Stimulated activated CD4-positive, alpha-beta T cell treated with anti-CD3 and anti-CD28 coated beads, Interleukin-4, amount 100 ng/mL, for 1 hour (primary cell): ENCODE measurements at regions not wholly inside any gene's neighbourhood (a gene's known extent, or its start where the extent isn't known, plus 50 kb on each side); places are given as distances from the start of the nearest gene placed in this dataset.
"Not testable (repeated sequence)": the region's sequence is repeated elsewhere in the genome, so short reads cannot be mapped to it uniquely, and the experiment has no call there.

Source experiments
- DNase-seq: peaks from one replicate; pipeline ENCODE4 v3.0.0-alpha.2; 2020

DNA sequence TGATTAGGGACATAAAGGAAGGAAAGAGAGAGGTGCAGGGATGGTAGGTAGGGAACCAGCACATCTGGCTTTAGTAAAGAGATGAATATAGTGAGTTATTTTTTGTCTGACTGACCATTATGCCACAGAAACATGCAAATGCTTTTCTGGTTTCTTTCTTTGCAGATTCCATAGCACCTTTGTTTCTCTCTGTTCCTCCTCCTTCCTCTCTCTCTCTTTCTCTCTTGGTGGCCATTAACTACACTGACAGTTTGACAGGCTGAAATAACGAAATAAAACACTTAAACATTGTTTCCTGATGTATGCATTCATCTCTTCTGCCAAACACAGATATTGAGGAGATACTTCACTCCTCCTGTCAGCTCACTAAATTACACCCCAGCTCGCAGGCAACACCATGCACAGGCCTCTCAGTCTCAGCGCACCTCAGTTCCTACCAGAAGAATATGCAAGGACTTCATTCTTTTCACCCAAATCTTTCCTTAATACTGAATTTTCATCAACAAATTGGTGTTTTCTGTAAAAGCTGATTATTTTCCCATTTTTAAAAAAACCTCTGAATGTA is 406.9 kb upstream of the SOX5 start:
- no peak for DNase-seq

- no peak for DNase-seq
These were observed 402.9 kb upstream of the SOX5 start for GRCh38 chr12:24352363-24352762.

DNA sequence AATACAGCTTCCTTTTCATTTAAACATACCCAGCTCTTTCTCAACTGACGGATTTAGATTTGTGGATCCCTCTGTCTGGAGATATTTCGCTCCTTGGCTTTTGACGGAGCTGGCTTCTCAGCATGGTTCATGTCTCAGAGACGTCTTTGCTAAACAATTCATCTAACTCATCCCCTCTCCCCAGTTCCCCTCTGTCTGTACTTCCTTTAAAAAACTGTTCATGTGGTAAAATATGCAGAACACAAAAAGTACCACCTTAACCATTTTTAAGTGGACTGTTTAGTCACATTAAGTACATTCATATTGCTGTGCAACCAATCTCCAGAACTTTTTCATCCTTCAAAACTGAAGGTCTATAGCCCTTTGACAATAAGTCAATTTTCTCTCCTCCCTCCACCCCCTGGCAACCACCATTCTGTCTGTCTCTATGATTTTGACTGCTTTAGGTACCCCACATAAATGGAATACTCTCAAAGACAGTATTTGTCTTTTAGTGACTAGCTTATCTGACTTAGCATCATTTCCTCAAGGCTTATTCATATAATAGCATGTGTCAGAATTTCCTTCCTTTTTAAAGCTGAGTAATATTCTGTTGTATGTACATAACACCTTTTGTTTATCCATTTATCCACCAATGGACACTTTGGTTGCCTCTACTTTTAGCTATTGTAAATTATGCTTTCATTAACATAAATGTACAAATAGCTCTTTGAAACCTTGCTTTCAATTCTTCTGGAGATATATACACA is 399.8 kb upstream of the SOX5 start:
- no peak for DNase-seq

DNA sequence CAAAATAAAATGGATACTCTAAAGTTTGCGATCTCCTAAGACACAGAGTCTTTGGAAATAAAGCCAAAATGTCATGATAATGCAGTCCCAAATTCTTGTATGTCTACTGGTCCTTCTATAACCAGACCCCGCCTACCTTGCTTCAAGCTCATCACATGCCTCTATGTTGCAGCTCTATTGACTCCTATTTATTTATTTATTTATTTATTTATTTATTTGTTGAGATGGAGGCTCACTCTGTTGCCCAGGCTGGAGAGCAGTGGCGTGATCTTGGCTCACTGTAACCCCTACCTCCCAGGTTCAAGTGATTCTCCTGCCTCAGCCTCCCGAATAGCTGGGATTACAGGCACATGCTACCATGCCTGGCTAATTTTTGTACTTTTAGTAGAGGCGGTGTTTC is 398.7 kb upstream of the SOX5 start:
- not testable (repeated sequence) for DNase-seq

- no peak for DNase-seq
These were observed 378.8 kb upstream of the SOX5 start for GRCh38 chr12:24328261-24328660.

- no peak for DNase-seq
These were observed 375.9 kb upstream of the SOX5 start for GRCh38 chr12:24325331-24325730.

GRCh38 chr12:24307716-24308335 is 358.4 kb upstream of the SOX5 start:
- DNase-seq: no peak

DNA sequence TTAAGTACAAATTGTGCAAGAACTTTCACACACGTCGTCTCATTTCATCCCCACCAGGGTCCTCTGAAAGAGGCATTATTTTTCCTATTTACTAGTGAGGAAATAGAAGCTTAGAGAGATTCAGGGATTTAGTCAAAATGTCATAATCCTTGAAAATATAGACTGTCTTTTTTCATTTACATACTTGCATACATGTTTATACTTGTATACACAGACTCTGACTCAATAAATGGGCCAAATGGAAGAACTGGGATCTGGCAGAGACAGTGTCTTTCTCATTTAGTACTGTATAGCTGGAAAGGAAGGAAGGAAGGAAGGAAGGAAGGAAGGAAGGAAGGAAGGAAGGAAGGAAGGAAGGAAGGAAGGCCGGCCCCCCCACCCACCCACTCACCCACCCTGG is 357.7 kb upstream of the SOX5 start:
- no peak for DNase-seq

DNA sequence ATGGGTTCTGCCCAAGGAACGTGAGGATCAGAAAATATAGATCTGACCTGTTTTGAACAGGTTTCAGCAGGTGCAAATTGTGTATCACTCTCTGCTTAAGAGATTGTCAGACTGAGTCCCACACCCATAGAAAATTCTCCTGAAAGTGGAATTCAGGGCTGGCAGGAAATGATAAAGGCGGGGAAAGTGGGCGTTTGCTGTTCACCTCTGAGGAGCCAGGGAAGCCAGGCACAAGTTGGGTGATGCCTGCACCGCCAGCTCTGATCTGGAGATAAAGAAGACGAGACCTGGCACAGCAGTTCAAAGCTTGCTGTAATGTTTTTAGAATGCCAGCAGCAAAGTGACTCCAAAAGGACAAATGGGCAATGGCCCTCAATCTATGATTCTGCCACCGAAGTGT is 356.5 kb upstream of the SOX5 start:
- no peak for DNase-seq

GRCh38 chr12:24304285-24304684 is 354.8 kb upstream of the SOX5 start:
- no peak for DNase-seq

DNA sequence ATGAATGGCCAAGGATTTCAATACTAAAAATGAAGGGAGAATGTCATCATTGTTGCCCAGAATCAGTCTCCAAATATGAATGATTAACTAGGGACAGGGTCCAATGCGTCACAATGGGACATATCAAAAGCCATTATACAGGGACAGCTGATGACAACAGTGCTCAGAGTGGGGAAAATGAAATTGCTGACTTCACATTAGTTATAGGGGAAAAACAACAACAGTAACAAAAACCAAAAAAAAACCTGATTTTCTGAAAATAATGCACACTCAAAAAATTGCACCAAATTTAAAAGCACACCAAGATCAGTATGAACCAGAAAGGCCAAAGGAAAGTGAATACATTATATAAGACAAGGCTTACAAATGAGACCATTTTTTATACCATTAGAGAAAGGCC is 353.2 kb upstream of the SOX5 start:
- DNase-seq: no peak

- no peak for DNase-seq
These were observed 348.0 kb upstream of the SOX5 start for GRCh38 chr12:24297516-24297915.

GRCh38 chr12:24293549-24293948 is 344.1 kb upstream of the SOX5 start:
- no peak for DNase-seq

DNA sequence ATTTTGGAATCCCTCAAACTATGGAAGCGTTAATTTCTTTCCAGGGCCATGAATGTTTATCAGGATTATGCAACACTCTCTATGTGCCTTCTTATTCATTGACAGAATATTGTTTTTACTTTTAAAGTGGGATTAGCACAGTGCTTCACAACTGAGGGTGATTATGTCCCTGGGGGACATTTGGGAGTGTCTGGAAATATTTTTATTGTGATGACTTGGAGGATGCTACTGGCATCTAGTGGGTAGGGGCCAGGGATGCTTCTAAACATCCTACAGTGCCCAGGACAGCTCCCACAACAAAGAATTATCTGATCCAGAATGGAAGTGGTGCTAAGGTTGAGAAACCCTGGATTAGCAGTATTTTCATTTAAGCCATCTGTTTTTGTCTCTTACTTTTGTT is 338.5 kb upstream of the SOX5 start:
- DNase-seq: no peak

- DNase-seq: no peak
These were observed 336.0 kb upstream of the SOX5 start for GRCh38 chr12:24285448-24285847.

DNA sequence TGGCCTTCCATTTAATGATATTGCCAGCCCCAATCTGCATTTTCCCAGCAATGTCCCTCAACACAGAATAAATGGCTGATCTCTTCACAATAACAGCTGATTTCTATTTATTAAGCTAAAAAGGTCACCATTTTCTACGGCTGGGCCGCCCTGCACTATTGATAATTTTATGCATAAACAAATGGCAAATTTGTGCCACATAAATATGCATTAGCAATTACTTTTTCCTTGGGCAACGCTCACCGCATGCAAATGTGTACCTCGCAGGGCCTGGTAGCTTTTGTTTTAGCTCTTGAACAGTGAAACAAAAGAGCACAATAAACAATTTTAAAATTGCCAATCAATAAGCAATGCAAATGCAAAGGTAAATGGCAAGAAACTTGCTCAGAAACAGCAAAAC is 331.9 kb upstream of the SOX5 start:
- DNase-seq: no peak

DNA sequence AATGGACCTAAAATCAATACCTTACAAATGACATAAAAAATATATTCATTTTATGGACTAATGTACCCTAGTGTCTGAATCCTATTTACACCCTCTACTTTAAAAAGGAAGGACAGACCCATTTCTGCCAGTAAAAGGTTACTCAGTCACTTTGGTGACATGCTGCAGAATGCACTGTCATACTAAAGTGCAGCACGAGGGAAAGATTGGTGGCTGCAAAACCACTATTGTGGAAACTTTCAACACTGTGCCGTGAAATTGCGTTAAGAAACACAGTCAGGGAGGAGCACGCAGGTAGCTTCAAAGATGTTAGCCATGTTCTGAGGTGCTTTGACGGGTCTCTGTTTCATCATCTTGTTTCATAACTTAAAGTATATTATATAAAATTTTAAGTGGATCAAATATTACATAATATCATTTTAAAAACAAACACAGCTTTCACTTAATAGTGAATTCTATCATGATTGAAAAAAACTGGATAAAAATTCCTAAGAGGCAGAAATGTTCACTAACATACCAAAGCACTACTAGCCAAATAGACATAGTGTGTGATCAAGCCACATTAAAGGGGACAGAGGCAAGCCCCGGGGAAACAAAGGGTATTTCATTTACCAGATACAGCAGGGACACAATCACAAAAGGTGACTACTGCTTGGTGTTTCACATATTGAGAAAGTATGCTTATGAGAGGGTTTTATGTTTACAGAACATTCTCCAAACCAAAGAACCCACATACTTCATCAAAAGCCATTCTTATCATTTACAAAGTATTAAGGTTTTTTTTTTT is 330.8 kb upstream of the SOX5 start:
- no peak for DNase-seq

DNA sequence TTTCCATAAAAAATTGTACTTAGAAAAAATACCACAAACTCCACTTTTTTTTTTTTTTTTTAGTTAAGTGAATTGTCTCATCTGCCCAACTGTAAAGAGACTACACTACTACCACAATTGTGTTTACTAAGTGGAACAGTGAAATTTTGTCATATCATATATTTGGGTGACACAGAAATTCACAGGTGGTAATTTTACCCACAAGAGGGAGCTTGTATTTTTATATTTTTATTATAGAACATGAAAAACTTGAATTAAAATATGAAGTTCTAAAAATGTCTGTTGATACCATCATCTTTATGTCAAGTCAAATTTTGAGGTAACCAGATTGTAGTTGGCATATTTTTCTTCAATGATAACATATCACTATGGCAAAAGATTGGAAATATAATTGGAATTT is 329.4 kb upstream of the SOX5 start:
- DNase-seq: no peak

DNA sequence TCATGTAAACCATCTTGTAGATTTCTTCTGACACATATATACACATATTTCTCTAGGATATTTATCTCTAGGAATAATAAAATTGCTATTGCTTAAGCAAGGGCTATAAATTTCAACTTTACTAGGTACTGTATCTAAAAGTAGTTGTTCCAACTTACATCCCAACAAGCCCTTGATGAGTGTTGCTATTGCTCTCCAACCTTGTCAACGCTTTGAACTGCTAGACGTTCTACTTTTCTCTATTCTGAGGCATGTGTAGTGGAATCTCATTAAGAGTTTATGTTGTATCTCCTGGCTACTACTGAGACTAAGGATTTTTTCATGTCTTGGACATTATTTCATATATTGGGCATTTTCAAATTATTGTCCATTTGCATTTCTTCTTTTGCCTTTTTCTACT is 321.5 kb upstream of the SOX5 start:
- no peak for DNase-seq

DNA sequence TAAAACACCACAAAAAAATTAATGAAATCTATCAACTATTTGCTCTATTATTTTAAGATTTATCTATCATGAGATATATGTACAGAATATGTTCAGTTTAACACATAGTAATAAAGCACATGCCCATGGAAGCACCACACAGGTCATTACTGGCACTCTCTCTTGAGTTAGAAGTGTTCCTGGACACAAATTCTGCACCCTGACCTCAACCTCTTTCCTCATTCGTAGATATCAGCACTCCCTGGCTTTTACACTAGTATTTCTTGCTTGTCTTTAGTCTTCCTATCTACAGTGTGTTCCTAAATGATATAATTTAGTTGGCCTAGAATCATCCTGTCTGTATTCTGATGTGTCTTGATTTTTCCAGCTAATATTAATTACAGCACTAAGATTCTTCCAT is 321.0 kb upstream of the SOX5 start:
- no peak for DNase-seq

GRCh38 chr12:24268663-24269186 is 319.3 kb upstream of the SOX5 start:
- DNase-seq: no peak

GRCh38 chr12:24266982-24267381 is 317.5 kb upstream of the SOX5 start:
- no peak for DNase-seq

- no peak for DNase-seq
These were observed 307.2 kb upstream of the SOX5 start for GRCh38 chr12:24256684-24257083.
